GM21390 (cell line): ENCODE measurements at regions not wholly inside any gene's neighbourhood (a gene's known extent, or its start where the extent isn't known, plus 50 kb on each side); places are given as distances from the start of the nearest gene placed in this dataset.
"Not testable (repeated sequence)": the region's sequence is repeated elsewhere in the genome, so short reads cannot be mapped to it uniquely, and the experiment has no call there.

Source experiments
- ATAC-seq: cut with Tn5 transposase; IDR thresholded peaks from one replicate; pipeline ENCODE4 v1.9.1; 2021; ENCODE audit not compliant: unreplicated experiment

DNA sequence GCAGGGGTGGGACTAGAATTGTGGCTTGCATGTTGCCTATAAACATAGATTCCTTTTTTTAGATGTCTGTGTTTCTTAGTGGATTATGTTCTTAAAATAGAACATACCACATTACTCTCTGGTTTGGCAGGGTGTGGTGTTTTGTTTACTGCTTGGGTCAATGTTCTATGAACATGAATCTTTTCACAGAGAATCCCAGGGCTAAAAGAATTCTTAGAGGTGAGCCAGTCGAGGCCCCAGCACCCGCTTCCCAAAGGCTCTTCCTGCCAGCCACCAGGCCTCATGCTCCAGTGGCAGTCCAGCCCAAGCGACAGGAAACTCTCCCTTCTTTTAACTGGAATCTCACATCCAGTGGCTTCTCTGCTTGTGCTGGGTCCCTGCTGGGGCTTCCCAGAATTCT, 126.6 kb downstream of the C9orf152 start:
- no peak for ATAC-seq

DNA sequence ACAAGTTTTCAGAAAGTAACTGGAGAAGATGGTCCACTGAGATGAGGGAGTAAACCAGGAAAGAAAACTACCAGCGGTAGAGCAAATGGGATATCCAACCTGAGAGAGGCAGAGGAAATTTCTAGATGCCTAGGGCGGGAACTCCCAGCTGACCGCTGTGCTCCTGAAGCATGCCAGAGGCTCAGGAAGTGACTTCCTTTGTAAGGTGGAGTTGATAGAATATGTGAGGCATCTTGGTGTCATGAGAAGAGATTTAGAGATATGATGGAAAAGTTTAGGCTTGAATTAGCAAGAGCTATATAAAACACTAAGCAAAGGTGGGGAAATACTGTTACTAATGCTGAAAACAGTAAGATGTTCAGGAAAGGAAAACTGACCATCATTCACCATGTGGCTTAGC, 124.1 kb downstream of the C9orf152 start:
- no peak for ATAC-seq

DNA sequence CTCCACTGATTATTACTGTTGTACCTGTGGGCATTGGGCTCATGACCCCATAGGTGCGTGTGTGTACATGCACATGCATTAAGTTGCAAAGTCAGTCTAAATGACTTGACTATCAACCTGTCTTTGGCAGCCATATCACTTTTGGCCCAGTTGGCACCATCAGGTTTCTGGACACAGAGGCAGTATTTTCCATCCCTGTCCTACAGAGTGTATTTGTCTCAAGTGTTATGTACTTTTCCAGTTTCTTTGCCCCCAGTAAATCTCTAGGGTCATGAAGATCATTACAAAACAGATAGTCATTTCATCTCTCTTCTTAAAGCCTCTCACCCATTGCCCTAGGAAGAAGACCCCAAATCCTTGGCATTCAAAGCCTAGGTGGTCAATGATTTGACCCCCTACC, 121.4 kb downstream of the C9orf152 start:
- ATAC-seq: no peak

DNA sequence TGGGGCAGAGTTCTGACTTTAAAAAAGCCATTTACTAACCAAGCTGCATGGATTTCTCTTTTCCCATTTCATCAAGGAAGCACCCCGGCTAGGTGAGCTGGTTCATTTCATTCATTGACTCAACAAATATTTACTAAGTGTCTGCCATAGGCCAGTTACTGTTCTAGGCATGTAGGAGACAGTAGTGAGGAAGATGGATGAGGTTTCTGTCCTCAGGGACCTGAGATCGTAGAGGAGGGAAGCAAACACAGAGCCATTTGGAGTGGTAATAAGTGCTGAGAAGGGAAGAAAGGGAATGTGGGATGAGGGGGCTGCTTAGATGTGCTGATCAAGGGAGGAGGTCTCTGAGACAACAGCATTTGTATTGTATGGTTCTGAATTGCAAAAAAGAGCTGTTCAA, 120.4 kb downstream of the C9orf152 start:
- ATAC-seq: no peak

DNA sequence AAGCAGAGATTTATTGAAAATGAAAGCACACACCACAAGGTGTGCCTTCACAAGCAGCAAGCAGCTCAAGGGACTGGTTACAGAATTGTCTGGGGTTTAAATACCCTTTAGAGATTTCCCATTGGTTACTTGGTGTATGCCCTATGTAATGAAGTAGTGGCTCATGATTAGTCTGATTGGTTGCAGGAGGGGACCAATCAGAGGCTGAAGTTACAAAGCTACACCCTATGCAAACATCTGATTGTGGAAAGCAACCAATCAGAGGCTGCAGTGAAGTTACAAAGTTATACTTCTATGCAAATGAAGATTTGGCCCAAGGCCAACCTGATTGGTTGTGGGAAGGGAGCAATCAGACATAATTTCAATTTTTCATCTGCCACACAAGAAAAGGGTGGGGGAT, 119.9 kb downstream of the C9orf152 start:
- ATAC-seq: peak; percentile 56

DNA sequence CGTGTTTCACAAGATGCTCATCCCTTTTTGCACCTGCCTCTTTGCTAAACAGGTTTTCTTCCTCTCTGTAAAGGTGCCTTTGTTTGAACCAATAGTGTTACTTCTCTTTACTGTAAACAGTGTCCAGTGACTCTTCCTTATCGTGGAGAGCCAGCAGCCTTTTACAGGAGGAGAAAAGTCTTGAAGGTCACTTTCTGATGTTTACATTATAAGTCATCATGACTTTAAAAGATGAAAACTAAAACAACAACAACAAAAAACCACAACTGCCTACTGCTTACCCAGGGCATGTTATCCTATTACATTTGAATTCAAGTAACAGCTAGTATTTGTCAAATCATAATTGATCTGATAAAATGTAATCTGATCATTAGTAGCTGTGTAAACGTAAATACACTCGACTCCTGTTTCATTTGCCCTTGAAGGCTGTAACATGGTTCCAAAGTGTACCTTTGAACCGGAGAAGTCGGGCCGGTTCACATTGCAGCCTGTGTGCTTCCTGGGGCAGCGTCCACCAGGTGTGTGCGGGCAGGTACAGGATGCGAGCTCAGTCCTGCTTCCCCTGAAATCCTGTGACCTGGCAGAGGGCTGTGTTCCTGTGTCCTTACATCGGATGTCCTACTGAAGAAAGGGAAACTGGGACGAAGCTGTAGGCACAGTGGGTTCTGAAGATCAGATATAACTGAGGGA, 118.1 kb downstream of the C9orf152 start:
- ATAC-seq: no peak

DNA sequence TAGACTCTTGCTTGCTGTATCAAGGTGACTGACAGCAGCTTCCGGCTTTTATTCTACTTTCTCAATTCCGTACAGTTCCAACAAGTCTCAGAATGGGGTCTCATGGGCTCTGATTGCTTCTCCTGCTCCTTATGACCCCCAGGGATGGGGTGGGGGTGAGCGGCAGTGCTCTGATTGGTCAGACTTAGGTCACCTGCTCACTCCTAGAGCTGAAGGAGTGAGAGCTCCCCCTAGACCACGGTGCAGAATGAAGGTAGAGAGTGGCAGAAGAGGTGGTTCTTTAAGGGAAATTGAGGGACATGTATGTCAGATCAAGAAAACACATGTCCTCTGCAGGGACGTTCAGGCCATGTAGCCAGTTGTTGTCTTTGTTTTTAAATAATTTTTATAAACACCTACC, 115.2 kb downstream of the C9orf152 start:
- ATAC-seq: no peak

DNA sequence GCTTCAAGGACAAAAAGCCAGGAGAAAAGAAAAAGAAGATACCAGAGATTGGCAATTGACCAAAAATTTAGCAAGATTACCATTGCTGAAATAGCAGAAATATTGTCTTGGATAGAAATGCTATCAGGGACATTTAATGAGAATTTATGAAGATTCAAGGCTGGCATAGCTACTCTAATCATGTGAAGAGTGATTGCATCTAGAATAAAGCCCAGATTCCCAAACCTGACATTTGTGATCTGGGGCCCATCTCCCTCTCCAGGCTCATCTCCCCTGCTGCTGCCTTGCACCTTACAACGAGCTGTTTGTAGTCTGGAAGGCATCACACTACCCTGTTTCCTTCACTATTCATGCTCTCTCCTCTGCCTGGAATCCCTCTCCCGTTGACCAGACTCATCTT, 114.5 kb downstream of the C9orf152 start:
- ATAC-seq: no peak

DNA sequence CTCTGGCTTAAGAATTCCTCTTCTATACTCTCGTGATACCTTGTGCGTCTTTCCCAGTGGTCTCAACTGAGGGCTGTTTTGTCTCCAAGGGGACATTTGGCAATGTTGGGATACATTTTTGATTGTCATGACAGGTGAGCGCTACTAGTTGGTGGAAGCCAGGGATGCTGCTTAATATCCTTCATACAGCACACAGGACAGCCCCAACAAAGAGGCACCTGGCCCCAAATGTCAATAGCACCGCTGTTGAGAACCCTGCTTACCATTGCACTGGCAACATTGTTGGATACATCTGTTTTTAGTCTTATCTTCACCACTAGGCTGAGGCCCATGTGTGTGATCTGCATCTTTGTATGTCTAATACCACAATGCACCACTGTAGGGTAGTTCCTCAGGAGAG, 114.1 kb downstream of the C9orf152 start:
- ATAC-seq: no peak

DNA sequence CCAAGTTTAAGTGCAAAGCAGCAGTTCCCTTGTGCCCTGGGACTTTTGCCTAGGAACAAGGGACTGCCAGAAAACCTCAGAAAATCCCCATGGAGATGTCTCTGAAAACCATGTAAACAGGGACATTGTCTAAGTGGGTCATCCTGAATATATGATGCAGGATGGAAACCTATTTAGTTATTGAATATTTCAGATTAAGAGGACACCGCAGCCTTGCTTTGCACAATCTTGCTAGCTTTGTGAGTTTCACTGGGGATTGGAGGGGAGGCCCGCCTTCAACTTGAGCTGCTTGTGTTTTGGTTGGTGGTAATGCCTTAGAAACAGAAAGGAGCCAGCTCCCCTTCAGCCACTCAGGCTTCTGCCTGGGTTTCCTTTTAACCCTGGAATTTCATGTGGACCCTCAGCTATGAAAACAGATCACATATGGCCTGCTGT, 112.8 kb downstream of the C9orf152 start:
- ATAC-seq: no peak

DNA sequence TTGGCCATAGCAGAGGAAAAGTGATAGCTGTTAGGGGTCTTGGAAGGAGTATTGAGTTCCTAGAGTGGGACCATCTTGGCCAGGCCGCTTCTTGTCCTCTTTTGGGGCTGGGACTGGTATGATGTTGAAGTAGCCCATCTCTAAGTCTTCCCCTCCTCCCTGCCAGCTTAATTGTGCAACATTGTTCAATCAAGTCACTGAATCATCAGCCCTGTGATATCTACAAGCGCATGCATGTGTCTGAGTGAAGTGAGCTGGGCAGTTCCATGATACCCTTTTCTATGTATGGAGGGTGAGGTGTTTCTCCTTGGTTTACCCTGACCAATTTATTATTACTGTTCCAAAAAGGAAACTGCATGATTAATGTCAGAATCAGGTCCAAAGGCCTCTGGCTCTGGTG, 112.2 kb downstream of the C9orf152 start:
- no peak for ATAC-seq

DNA sequence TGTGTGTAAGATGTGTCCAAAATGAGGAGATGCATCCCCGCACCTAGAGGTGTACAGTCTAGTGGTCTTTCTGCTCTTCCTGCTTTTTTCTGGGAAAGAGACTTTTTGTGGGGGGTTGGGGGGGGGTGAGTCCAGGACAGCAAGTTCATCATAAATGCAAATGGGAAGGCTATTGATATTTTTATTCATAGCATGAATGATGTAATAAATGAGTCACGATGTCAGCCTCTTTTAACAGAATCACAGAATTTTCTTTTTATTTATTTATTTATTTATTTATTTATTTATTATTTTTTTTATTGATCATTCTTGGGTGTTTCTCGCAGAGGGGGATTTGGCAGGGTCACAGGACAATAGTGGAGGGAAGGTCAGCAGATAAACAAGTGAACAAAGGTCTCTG, 111.3 kb downstream of the C9orf152 start:
- not testable (repeated sequence) for ATAC-seq

DNA sequence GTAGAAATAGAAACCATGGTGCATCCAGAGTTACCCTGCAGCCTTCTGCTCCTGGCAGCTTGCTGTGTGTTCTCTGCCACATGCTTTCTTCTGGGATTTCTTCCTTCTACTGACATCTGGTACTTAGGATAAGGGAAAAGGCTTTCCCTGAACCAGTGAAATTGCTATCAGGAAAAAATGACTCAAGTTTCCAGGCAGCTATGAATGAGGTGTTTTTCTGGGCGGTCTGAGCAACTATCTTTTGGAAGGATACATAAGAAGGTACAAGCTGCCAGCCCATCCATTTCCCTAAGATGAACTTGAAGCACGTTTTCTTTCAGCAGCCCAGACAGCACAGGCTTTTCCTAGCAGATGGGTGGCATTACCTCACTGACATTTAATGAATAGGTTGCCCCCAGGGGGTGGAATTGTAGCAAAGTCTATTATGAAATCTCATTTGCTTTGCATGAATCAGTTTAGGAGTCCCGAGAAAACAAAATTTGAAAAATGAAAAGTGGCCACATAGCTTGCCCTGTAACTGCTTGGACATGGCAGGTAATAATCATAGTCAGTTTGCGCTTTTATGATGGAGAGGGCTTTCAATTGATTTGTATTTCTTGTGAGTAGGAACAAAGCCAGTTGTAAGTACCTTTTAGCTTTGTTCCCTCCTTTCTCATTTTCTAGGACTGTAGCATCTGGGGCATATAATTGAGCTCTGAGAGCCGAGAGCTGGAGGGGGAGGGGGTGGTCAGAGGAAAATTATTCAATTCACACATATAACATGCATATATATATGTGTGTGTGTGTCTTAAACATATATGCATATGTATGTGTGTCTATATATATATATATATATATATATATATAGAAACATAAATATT, 108.5 kb downstream of the C9orf152 start:
- no peak for ATAC-seq

DNA sequence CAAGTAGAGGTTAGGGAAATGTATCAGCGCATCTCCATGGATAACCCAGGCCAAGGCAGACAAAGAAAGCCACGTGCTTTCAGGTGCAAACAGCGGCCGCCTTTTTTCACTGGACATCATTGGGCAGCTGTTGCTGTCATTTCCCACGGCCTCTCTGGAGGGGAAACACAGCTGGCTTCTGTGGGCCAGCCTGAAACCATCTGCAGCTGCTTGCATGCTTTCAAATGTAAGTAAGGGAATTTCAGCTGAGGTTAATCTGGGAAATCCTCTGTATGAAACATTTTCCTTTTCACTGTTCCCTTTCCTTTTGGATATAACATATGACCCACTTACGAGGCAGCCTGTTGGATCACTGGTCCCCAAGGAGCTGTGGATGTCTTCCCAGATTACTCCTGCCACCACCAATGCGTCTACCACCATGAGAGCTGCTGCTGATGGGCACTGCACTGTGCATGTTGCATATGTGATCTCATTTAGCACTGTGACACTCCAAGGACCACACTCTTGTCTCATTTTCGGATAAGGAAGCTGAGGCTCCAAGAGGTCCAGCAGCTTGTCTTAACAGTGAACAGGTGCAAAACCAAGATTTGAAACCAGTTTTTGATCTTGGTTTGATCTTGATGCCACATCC, 106.3 kb downstream of the C9orf152 start:
- peak; percentile 77 for ATAC-seq

DNA sequence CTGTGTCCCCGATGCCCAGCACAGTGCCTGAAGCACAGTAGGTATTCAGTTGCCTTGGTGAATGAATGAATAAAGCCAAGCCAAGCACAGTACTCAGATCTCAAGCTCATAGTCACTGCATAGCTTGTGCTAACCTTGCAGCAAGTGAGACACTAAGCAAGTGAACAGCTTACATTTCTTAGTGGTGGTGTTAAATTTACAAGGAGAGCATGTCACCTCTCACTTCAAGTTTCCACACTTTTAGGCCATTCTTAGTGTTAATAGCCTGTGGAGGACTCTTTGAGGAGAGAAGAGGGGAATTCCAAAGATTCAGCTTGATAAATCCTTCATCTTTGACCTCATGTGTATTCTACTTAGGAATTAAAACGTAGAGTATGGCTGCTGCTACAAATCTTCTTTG, 104.7 kb downstream of the C9orf152 start:
- no peak for ATAC-seq

DNA sequence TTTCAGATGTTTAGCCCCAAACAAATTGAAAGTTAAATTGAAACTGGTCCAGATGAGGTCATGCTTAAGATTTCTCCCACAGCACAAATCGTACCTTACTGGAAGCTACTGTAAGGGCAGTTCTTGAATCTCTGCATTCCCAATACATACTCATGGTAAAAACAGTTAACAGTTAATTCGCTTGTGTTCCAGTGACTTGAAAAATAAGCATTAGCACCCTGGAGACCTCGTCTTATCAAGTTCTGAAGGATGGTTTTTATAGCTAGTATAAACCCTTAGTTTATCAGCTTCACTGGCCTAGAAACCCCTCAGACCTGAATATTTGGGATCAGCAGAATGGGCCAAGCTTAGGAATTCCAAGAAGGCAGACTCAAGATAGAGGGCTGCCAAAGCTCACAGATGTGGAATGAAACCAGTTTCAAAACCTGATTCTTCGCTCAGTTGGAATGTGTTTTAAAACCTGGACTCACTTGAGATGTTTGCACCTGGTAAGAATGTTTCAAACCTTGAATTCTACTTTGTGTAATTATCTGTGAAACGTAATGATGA, 103.6 kb downstream of the C9orf152 start:
- no peak for ATAC-seq

DNA sequence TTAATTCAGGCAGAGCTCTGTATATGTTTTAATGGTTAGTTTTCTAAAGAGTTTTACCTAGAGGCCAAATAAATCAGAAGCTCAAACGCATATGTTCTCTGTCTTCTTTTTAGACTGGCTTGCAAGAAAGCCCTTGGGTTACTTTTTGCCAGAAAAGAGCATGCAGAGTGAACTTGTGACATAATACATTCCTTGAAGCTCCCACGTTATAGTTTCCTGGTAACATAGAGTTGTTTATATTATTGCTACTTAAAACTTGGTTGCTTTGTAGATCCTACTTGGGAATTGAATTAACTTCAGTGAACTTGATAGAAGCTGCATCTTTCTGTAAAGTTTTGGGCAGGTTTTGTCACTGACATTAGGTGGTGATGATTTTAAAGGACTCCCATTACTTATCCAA, 102.9 kb downstream of the C9orf152 start:
- ATAC-seq: no peak

DNA sequence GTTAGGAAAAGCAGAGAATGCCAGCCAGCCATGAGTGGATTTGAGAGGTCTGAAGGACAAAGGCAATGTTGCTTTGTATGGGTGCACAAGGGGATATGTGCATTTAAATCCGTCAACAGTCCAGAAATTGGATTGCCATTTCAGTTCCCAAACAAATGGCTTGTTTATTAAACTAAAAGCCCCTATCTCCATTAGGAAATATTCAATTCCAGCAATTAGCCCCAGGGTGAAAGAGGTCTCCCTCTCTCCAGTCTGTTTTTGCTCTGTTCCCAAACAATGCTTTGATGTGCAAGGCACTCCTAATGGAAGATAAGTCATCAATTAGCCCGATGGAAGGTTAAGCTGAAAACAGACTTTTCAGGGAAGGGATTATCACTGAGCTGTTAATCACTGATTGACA, 101.3 kb downstream of the C9orf152 start:
- no peak for ATAC-seq

DNA sequence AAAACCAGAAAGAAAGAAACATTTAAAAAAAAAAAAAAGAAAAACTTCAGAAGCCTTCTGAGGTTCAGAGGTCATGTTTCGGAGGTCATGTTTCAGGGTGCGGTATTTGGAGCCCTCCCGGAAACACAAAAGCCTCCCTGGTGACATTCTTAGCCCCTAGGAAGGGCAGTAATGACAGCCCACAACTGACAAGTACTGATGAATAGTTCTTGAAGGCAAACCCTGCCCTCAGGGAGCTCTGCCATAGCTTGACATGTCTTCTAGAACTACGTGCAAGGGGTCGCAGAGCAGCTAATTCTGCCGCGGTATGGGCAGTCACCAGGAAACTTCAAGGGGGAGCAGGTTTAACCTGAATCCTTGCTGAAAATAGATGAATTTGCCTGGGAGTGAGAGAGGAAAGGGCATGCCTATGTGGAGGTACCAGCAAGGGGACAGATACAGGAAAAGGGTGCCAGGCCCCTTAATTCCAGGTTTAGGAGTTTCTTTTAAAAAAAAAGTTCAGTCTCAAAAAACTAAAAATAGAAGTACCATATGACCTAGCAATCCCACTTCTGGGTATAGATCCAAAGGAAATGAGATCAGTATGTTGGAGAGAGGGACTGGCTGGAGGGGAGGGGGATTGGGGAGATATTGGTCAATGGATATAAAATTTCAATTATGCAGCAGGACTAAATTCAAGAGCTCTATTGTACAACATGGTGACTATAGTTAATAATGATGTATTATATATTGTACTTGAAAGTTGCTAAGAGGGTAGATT, 98.4 kb downstream of the C9orf152 start:
- ATAC-seq: no peak

DNA sequence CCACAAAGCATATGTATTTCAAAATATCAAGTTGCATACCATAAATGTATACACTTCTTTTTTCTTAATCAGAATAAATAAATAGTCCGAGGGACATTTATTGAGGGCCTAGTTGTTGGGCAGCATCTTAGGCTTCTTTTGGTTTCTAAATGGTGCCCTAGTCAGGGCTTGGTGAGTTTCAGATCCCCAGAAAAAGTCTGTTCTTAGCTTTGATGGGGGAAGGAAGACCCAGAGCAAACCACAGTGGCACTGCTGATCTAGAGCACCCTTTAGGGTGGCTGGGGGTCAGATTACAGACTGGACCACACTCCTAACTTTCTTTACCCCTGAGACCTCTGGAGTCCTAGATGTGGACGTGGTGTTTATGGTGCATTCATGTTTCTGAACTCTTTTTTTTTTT, 97.8 kb downstream of the C9orf152 start:
- ATAC-seq: peak; percentile 86

DNA sequence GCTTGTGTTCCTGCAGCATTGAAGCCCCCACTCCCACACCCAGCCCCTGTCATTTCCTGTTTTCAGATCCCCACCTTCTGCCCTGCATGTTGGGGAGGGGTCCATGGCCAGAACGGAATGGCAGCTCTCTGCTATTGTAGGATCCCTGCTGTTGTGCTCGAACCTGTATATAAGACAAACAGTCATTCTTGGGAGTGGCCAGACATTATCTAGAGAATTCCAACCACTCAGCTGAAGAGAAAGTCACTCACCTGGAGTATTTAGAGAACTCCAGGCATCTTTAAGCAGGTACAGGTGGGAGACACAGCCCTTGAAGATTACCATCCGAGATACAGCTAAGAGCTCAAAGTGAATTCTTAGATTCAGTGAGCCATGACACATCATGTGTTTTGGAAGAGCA, 96.1 kb downstream of the C9orf152 start:
- ATAC-seq: no peak
